ENCODE measurements at regions not wholly inside any gene's neighbourhood (a gene's known extent, or its start where the extent isn't known, plus 50 kb on each side); places are given as distances from the start of the nearest gene placed in this dataset.

DNA sequence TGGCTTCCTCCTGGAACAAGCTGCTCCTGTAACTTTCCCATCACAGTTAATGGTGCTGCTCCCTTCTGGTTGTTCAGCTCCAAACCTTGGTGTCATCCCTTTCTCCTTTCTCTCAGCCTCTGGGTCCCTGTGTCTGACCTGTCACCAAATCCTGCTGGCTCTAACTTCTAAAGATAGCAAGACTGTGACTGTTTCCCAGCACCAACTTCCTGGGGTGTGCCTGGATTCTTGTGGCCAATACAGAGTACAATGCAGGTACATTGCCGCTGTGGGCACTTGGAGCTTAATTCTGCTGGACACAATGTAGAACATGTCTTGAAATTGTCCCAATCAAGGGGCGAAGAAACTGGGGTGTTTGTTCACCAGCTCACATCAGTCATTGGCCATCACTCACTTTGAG is 156.7 kb upstream of the CSF3R start:
- WGBS, 5 donors = 40 to 71% (median 50%) methylated on average over 2 of the region's 2 CpGs
- intact Hi-C loops (cut with DNase I; ENCODE audit: low total_unique reads) = no loop called here
- DNase-seq = no peak
- Histone ChIP-seq H3K4me3 (no peak overlapping the region), H3K9me3 (no peaks in the 10 kb centered on the region), H3K4me1 (peaks cover 12 to 21% (median 16%) of the 10 kb centered on the region in 4 donors), H3K36me3 (no peaks in the 10 kb centered on the region), H3K27me3 (no peaks in the 10 kb centered on the region), H3K27ac (no peak overlapping the region)
- TF ChIP-seq, protein P1, sequence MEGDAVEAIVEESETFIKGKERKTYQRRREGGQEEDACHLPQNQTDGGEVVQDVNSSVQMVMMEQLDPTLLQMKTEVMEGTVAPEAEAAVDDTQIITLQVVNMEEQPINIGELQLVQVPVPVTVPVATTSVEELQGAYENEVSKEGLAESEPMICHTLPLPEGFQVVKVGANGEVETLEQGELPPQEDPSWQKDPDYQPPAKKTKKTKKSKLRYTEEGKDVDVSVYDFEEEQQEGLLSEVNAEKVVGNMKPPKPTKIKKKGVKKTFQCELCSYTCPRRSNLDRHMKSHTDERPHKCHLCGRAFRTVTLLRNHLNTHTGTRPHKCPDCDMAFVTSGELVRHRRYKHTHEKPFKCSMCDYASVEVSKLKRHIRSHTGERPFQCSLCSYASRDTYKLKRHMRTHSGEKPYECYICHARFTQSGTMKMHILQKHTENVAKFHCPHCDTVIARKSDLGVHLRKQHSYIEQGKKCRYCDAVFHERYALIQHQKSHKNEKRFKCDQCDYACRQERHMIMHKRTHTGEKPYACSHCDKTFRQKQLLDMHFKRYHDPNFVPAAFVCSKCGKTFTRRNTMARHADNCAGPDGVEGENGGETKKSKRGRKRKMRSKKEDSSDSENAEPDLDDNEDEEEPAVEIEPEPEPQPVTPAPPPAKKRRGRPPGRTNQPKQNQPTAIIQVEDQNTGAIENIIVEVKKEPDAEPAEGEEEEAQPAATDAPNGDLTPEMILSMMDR (IDR thresholded peaks at IDR 0.05) = no peak
- no peak for TF ChIP-seq POLR2AphosphoS5 (IDR thresholded peaks at IDR 0.05)
- no peak for TF ChIP-seq EP300 (IDR thresholded peaks at IDR 0.05)
- no peak for TF ChIP-seq POLR2A (IDR thresholded peaks at IDR 0.05)

DNA sequence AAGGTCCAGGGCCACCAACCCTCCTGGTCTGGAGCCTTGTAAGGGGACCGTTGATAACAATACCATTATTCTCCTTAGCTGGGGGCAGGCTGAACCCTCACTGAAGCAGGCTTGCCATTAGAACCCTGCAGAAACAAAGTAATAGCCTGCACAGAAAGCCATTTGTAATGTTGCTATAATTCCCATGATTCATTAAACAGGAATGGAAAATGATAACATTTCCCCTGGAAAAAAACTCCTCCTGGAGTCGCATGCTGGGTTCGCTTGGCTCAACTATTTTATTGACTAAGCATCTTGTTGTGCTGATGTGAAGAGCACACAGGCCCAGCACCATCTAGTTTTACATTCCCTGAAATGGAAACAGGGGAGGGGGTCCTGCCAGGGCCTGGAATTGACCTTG is 155.6 kb upstream of the CSF3R start:
- DNase-seq = no peak
- Histone ChIP-seq H3K36me3 (no peaks in the 10 kb centered on the region), H3K4me1 (peaks cover 12 to 21% (median 16%) of the 10 kb centered on the region in 4 donors), H3K27ac (no peak overlapping the region), H3K9me3 (no peaks in the 10 kb centered on the region), H3K27me3 (no peaks in the 10 kb centered on the region), H3K4me3 (no peak overlapping the region)
- WGBS, 5 donors = 32 to 47% (median 36%) methylated on average over 3 of the region's 3 CpGs
- intact Hi-C loops (cut with DNase I; ENCODE audit: low total_unique reads) = no loop called here
- TF ChIP-seq EP300 (IDR thresholded peaks at IDR 0.05) = no peak
- no peak for TF ChIP-seq POLR2AphosphoS5 (IDR thresholded peaks at IDR 0.05)
- no peak for TF ChIP-seq POLR2A (IDR thresholded peaks at IDR 0.05)
- TF ChIP-seq, protein P1 (IDR thresholded peaks at IDR 0.05) = no peak

DNA sequence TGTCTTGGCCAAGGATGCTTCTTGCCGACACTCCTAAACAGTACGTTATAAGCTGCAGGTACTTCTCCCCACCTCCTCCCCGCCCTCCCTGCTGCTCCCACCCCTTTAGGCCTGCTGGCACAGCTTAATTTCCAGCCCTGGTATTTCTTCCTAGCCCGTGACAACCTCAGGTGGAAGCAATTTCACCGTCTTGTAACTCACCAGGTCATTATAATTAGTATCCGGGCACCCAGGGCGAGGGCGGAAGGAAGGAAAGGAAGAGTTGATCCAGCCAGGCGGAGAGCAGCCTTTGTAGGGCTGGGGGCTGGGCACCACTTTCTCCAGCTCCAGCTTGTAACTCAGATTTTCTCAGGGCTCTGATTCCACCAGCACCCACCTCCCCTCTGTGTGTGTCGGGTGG is 153.5 kb upstream of the CSF3R start:
- H3K27ac ChIP-seq = no peak overlapping the region
- H3K4me1 ChIP-seq = peaks cover 12 to 21% (median 16%) of the 10 kb centered on the region in 4 donors
- H3K27me3 ChIP-seq = no peaks in the 10 kb centered on the region
- WGBS, 5 donors = 81 to 92% (median 85%) methylated on average over 8 to 10 of the region's 10 CpGs
- TF ChIP-seq POLR2AphosphoS5 (IDR thresholded peaks at IDR 0.05) (no peak), POLR2A (IDR thresholded peaks at IDR 0.05) (no peak)
- H3K9me3 ChIP-seq = no peaks in the 10 kb centered on the region
- H3K36me3 ChIP-seq = no peaks in the 10 kb centered on the region
- no peak for DNase-seq
- H3K4me3 ChIP-seq = no peak overlapping the region
- intact Hi-C loops (cut with DNase I; ENCODE audit: low total_unique reads) = no loop called here

DNA sequence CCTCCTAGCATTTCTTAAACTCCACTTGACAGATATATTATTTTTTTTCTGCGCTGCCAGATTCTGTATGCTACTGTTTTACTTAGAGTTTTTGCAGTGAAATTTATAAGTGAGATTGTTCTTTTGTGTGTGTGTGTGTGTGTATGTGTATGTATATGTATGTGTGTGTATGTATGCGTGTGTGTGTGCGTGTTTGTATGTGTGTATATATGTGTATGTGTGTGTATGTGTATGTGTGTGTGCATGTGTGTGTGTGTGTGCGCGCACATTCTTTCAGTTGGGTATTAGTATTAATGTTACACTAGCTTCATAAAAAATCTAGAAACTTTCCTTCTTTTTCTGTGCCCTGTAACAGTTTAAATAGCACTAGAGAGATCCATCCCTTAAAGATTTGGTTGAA is 152.6 kb upstream of the CSF3R start:
- Histone ChIP-seq H3K27ac (no peak overlapping the region), H3K9me3 (no peaks in the 10 kb centered on the region), H3K27me3 (no peaks in the 10 kb centered on the region), H3K4me1 (peaks cover 12 to 21% (median 16%) of the 10 kb centered on the region in 4 donors), H3K4me3 (no peak overlapping the region), H3K36me3 (no peaks in the 10 kb centered on the region)
- TF ChIP-seq, protein P1 (IDR thresholded peaks at IDR 0.05) = no peak
- TF ChIP-seq POLR2A (IDR thresholded peaks at IDR 0.05) (no peak), POLR2AphosphoS5 (IDR thresholded peaks at IDR 0.05) (no peak), EP300 (IDR thresholded peaks at IDR 0.05) (no peak)
- intact Hi-C loops (cut with DNase I; ENCODE audit: low total_unique reads) = no loop called here
- 93 to 98% (median 95%) methylated on average over 5 of the region's 5 CpGs for WGBS, 5 donors
- DNase-seq = no peak

DNA sequence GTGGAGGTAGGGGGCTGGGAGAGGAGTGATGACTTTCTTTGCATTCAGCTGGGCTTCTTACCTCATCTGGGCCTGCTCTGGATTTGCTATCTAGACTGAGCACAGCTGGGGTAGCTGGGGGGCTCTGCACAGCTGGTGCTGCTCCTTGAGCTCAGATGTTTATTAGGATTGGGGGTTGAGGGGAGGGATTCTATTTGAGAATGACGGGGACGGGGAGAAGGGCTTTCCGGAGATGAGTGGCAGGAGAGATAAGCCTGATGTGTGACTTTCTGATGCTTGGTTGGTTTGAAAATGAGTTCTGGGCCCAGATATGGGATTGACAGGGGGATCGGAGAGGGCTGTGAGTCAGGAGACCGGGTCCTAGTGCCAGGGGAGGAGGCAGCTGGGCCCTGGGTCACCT is 146.1 kb upstream of the CSF3R start:
- intact Hi-C loops (cut with DNase I; ENCODE audit: low total_unique reads) = no loop called here
- no peak for DNase-seq
- Histone ChIP-seq H3K27ac (no peak overlapping the region), H3K36me3 (no peaks in the 10 kb centered on the region), H3K9me3 (no peaks in the 10 kb centered on the region), H3K4me1 (no peaks in the 10 kb centered on the region), H3K4me3 (no peak overlapping the region), H3K27me3 (peaks cover 0 to 45% (median 0%) of the 10 kb centered on the region in 3 donors)
- TF ChIP-seq EP300 (IDR thresholded peaks at IDR 0.05) (no peak), POLR2A (IDR thresholded peaks at IDR 0.05) (no peak), POLR2AphosphoS5 (IDR thresholded peaks at IDR 0.05) (no peak)
- TF ChIP-seq, protein P1 (IDR thresholded peaks at IDR 0.05) = no peak
- WGBS, 5 donors = 56 to 70% (median 63%) methylated on average over 5 of the region's 5 CpGs
